B cell (primary cell): ENCODE measurements at regions not wholly inside any gene's neighbourhood (a gene's known extent, or its start where the extent isn't known, plus 50 kb on each side); places are given as distances from the start of the nearest gene placed in this dataset.

Experiments used
- CTCF ChIP-seq: fragments of 200-600 bp; IDR thresholded peaks from one replicate; pipeline ENCODE4 v1.8.0; 2022; ENCODE audit warnings: antibody characterized with exemption, mild to moderate bottlenecking
- EZH2 ChIP-seq: IDR thresholded peaks from 2 replicates; pipeline ENCODE4 v1.6.1; 2012; ENCODE audit warnings: borderline replicate concordance, low read depth, mild to moderate bottlenecking, moderate library complexity, low read length; ENCODE audit not compliant: insufficient read depth, poor library complexity, severe bottlenecking

GRCh38 chr4:25551605-25552004 is 104.0 kb upstream of the SLC34A2 start:
- TF ChIP-seq CTCF (no peak), EZH2 (no peak)
